ENCODE measurements at regions not wholly inside any gene's neighbourhood (a gene's known extent, or its start where the extent isn't known, plus 50 kb on each side); places are given as distances from the start of the nearest gene placed in this dataset.

DNA sequence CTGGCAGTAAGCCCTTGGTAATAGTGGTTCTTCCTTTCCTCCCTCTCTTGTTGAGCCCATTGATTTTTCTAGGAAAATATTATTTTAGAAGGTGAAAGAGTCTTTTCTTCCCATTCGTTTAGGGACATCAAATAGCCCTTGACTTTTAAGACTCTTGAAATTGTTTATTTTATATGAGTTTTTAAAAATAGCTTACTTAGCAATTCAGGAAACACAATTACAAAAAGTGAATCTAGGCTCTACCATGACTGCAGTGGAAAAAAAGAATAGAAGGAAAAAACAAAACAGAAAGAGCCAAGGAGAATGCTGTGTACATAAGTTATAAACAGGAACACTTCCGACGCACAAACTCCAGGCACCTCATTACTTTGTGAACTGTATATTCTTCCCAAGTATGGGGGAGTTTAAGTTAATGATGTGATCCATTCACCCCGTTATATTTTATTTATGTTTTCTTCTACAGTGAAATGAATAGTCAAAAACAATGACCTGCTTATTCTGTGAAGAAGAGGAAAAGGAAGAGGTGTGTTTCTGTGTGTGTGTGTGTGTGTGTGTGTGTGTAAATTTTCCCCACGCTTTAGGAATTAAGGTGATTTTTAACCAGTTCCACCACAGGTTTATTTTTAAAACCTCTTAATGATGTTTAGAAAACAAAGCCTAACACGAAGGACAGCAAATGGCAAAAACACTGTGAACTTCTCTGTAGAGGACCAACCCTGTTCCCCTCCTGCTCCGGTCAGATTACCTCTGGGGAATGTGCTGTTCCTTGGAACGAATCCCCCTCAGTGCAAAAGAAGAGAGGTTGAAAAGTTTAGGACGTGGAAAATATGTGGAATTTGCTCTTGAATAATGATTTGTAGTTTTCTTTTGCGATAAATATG is 266.3 kb downstream of the KLF5 start:
- TF ChIP-seq, protein P1, sequence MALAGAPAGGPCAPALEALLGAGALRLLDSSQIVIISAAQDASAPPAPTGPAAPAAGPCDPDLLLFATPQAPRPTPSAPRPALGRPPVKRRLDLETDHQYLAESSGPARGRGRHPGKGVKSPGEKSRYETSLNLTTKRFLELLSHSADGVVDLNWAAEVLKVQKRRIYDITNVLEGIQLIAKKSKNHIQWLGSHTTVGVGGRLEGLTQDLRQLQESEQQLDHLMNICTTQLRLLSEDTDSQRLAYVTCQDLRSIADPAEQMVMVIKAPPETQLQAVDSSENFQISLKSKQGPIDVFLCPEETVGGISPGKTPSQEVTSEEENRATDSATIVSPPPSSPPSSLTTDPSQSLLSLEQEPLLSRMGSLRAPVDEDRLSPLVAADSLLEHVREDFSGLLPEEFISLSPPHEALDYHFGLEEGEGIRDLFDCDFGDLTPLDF (CRISPR knock-in tag; IDR thresholded peaks at IDR 0.05) = no peak
- TF ChIP-seq ERG (CRISPR knock-in tag; IDR thresholded peaks at IDR 0.05) (no peak), ZNF532 (CRISPR knock-in tag; IDR thresholded peaks at IDR 0.05; ENCODE audit: borderline replicate concordance) (no peak), ZNF263 (CRISPR knock-in tag; IDR thresholded peaks at IDR 0.05; ENCODE audit: low read depth) (no peak)
- TF ChIP-seq, protein P2, sequence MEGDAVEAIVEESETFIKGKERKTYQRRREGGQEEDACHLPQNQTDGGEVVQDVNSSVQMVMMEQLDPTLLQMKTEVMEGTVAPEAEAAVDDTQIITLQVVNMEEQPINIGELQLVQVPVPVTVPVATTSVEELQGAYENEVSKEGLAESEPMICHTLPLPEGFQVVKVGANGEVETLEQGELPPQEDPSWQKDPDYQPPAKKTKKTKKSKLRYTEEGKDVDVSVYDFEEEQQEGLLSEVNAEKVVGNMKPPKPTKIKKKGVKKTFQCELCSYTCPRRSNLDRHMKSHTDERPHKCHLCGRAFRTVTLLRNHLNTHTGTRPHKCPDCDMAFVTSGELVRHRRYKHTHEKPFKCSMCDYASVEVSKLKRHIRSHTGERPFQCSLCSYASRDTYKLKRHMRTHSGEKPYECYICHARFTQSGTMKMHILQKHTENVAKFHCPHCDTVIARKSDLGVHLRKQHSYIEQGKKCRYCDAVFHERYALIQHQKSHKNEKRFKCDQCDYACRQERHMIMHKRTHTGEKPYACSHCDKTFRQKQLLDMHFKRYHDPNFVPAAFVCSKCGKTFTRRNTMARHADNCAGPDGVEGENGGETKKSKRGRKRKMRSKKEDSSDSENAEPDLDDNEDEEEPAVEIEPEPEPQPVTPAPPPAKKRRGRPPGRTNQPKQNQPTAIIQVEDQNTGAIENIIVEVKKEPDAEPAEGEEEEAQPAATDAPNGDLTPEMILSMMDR (IDR thresholded peaks at IDR 0.05) = no peak
- TF ChIP-seq, protein P3, sequence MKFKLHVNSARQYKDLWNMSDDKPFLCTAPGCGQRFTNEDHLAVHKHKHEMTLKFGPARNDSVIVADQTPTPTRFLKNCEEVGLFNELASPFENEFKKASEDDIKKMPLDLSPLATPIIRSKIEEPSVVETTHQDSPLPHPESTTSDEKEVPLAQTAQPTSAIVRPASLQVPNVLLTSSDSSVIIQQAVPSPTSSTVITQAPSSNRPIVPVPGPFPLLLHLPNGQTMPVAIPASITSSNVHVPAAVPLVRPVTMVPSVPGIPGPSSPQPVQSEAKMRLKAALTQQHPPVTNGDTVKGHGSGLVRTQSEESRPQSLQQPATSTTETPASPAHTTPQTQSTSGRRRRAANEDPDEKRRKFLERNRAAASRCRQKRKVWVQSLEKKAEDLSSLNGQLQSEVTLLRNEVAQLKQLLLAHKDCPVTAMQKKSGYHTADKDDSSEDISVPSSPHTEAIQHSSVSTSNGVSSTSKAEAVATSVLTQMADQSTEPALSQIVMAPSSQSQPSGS (CRISPR knock-in tag; IDR thresholded peaks at IDR 0.05; ENCODE audit: borderline replicate concordance, low read depth) = no peak

All from WTC11 (cell line).